ENCODE measurements at regions not wholly inside any gene's neighbourhood (a gene's known extent, or its start where the extent isn't known, plus 50 kb on each side); places are given as distances from the start of the nearest gene placed in this dataset.

DNA sequence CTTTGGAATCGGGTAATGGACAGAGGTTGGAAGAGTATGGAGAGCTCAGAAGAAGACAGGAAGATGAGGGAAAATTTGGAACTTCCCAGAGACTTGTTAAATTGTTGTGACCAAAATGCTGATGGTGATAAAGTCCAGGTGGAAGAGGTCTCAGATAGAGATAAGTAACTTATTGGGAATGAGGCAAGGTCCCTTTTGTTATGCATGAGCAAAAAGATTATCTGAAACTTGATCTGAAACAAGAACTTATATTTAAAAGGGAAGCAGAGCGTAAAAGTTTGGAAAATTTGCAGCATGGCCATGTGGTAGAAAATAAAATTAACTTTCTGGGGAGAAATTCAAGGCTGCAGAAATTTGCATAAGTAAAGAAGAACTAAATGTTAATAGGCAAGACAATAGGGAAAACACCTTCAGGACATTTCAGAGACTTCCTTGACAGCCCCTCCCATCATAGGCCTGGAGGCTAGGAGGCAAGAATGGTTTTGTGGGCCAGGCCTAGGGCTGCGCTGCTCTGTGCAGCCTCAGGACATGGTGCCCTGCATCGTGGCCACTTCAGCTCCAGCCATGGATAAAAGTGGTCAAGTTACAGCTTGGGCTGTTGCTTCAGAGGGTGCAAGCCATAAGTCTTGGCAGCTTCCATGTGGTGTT, 425.7 kb upstream of the PRICKLE1 start:
- DNase-seq: no peak

DNA sequence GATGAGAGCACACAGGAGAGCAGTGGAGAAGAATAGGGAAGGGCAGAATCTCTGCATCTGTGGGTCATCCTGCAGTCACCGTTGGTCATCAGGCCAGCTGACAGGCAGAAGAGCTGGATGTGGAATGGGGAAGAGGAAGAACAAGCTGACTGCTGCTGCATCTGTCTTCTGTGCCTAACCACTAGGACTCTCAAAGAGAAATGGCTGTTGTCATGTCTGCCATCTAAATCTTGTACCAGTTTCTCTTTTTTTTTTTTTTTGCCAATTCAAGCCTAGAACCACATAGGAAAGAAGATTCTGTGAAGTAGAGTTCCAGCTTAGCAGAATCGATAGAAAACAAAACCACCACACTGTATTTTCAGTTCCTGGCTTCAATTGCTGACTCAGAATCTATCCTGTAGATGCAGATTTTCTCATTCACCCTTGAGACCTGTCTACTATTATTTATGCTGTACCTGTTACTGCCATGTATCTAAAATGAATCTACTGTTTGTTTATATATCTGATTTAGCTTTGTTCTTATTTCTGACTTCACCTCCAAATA, 421.9 kb upstream of the PRICKLE1 start:
- DNase-seq: no peak

DNA sequence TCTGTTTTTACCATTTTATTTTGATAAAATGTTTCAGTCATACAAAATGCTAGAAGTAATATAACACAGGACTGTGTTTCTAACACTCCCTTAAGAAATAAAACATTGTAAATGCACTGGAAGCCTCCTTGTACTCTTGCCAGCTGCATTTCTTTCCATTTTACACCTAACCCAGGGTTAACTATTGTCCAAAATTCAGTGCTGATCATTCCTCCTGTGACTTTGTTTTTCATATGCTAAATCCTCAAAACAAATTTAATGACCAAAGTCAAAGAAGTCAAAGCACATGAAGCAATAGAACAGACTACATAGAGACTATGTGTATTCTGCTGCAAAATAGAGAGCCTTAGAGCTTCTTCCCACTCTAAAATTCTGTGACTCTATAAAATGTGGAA, 420.3 kb upstream of the PRICKLE1 start:
- no peak for DNase-seq

DNA sequence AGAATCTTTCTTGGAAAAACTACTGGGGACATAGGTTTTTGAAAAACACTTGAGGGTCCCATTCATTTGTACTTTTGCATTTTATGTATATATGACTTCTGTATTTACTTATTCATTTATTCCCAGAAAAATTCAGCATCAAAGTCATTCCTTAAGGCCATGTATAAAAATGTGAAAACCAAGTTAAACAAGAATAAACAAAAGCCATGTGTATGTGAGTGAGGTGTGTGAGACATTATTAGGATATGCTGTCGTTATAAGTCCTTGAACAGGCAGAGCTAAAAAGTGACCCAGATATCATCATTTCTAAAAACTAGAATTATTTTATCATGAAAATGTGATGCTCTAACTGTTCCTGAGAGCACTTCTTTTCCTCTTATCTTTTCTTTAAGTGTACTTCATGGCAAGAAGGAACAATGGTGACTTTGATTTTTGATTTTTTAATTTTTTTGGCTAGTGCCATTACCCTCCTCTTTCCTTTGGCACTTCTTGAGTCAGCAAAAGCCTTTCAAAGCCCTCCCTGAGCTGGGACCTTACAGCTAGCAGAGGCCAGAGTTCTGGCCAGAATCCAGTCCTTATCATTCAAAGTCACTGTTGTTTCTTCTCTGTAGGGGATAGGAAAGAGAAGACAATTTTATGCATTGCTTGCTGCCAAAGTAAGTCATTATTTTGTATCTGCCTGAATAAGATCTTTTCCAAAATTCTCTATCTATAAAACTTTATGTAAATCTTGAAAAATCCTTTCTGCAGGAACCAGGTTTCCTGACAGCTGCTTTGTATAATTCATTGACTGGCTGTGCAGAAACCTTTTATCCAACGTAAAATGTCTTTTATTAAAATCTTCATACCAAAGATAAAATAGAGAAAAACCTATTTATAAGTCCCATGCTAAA, 419.7 kb upstream of the PRICKLE1 start:
- peak in 1 of 2 donors; percentile 15 for DNase-seq

DNA sequence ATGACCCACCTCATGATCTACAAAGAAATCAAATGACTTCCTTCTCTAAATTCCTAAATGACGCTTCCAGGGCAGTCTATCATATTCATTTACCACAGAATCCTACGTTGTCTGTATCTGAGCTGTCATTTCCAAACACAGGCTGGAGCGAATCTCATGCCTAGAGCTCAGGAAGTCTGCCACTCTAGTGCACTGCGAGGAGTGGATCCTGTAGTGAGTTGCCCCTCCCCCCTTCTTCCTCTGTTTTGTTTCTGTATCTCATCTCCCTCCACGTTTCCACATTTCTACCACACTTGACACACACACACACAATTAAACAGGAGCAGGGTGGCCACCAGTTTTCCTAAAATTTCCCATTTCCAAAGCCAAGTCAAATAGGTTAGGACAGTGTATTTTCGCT, 415.4 kb upstream of the PRICKLE1 start:
- DNase-seq: no peak

DNA sequence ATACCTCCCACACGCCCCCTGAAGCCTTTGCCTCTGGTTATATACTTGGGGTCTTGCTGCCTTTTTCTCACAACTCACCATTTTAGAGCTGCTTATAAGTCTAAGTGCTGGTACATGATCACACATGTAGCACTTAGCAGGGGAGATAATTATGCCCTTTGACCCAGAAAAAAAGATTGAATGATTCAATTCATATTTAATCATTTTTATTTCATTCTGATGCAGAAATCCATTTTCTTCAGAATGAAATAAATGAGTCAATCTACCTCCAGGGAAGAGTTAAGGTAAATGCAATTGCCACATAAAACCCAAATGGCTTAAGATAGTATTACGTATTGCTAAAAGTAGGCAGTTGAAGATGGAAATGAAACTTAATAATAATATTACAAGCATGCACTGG, 414.6 kb upstream of the PRICKLE1 start:
- no peak for DNase-seq

DNA sequence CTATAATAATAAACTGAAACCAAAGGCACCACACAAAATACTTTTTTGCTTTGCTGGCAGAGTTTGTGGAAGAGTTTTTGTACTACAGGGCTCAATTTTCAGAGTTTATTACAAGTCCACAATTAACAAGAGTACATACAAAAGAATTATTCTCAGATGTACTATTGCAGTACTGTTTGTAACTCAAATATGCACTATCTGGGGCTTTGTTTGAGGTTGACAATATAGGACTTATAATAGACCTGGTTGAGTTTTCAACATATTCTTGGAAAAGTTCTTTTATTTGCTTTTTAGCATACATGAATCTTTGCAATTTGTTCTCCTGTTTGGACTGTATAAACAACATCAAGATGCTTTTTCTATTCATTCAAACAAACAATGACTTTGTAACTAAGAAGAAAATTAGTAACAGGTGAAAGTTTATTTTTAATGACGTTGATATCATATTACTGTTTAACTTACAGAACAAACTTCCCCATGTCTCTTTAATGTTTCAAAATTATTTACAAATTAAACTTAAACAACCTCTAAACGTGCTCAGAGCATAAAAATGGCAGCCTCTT, 407.4 kb upstream of the PRICKLE1 start:
- no peak for DNase-seq

DNA sequence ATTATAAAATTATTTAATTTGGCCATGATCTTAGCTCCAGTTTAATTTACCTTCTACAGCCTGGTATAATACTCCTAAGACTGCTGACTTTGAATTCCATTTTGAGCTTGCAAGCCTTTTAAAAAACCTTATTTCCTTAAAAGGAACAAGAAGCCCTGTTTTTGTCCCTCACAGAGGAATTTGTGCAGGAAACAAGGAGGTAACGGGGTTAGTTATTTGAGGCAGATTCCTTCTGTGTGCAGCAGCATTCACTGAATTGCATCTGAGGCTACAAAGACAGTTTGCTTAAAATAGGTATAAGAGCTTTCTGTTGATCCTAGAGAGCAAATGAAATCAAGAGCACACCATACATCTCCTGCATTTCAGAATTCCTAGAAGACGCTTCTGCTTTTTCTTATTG, 403.3 kb upstream of the PRICKLE1 start:
- DNase-seq: no peak

DNA sequence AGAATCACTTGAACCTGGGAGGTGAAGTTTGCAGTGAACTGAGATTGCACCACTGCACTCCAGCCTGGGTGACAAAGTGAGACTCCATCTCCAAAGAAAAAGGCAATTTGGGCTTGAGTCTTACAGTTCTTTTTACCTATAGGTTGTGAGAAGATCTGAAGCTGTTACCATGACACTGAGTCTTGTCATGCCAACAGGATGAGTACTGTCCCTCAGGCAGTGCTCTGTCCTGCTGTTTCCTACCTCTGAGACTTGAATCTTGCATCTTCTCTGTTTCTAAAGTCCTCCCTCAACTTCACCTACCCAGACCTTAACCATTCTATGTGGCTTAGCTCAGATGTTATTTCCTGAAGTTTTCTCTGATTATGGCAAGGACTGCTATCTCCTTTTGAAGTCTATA, 400.8 kb upstream of the PRICKLE1 start:
- DNase-seq: no peak

DNA sequence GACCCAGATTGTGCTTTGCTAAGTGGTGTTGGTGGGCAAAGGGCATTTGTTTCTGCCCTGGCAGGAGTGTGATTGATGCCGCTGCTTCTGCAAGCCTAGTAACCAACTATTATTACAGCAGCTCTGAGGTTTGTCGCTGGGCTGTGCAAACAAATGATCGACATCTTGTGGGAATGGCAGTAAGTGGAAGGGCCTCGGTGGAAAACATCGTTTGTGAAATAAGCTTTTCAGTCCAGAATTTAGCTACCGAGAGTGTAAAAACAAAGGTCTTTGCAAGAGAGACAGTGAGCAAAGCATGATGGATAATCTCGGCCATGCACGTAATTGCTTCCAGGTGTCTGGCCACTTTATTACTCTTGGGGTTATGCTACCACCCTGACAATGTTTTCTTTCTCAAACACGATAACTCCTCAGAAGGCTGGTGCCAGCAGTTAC, 397.7 kb upstream of the PRICKLE1 start:
- no peak for DNase-seq

DNA sequence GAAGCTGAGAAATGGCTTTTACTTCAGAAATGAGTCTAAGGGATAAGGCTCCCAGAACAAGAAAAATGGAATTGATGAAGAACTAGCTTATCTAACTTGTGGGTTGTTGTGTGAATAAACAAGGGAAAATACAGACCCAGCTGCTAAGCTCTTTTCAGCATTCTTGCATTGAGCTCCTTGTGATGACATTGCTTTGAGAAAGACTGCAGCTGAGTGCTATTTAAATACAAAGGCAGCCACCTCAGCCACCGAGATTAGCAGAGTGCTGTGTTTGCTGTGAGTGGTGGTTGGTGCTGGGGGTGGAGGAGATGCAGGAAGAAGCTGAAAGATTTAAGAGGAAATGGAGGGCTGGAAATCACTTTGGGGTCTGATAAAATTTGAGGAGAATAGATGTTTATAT, 396.0 kb upstream of the PRICKLE1 start:
- no peak for DNase-seq

DNA sequence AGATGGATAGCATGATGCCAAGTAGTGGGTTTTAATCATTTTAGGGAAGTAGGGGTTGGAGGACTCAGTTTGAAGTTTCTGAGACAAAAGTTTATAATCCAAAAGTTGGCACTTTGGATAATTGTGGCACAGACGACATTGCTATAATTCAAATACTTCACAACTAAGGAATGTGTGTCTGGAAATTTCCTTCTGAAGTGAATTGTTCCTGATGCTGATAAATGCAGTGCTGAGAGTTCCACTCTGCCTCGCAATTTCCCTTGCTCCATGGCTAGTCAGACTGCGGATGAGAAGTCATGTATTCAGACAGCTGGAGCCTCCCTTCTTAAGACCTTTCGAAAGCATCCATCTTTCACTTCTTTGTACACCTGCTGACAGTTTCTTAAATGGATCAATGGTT, 393.3 kb upstream of the PRICKLE1 start:
- DNase-seq: no peak

DNA sequence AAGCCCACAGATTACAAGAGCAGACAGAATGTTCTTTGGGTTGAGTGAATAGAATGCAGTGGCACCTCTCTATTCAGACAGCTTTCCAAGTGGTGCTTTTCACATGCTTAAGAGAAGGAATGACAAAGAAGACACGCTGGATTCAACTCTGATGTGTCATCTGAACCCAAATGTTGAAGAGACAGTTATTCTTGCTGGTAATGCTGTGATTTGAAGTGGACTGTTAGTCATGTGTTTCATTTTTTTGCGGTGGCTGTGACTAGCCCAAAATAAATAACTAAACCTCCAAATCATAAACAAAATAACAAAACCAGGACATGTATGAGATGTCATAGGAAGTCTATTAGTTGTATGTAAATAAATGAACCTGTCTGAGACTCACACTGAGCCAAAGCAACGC, 391.8 kb upstream of the PRICKLE1 start:
- no peak for DNase-seq

DNA sequence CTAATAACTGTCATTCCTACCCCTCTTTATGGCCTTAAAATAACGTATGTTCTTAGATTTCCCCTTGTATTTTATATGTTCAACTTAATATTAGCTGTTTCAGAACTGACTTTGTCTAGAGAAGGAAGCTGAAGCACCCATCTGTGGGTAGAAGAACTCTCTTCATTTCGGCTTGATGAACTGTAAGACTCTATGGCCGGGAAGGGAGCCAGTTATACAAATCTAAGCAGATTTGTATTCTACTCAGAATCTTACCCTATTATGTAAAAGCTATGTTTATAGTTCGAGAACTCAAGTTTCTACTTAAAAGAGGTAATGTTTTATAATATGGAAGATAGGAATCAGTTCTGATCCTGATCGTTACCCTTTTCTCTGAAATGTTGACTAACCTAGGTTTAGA, 390.9 kb upstream of the PRICKLE1 start:
- no peak for DNase-seq

DNA sequence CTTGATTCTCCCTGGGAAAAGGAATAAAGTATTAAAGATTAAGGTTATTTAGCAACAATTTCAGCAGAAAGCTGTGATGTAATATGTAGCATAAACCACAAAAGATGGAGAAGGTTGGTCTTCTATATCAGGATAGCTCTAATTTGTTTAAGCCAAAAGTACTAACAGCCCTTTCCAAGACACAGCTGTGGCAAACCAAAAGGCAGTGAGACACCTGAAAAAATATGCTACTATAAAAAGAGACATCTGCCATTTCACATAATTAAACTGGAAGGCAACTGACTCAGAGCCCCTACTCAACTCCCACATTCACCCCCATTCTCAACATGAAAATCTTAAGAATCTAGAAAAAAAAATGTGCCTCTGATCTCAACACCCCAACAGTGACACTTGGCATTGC, 390.2 kb upstream of the PRICKLE1 start:
- no peak for DNase-seq

DNA sequence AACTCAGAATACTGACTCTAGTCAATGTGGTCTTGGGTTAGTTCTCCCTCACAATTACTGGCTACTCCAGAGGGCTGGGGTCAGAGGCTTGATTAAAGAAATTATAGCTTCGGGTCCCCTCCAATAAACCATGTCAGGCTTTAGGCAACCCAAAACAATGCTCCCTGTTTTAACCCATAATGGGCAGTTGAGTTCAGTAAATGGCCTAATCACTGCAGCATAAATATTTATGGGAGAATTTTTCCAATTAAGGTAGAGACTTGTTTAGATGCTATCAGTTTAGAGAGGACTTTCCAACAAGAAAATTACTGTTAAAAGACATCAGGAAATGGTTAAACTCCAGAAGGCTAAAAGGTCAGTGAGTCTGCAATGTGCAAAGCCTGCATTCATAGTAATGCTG, 389.2 kb upstream of the PRICKLE1 start:
- DNase-seq: no peak

DNA sequence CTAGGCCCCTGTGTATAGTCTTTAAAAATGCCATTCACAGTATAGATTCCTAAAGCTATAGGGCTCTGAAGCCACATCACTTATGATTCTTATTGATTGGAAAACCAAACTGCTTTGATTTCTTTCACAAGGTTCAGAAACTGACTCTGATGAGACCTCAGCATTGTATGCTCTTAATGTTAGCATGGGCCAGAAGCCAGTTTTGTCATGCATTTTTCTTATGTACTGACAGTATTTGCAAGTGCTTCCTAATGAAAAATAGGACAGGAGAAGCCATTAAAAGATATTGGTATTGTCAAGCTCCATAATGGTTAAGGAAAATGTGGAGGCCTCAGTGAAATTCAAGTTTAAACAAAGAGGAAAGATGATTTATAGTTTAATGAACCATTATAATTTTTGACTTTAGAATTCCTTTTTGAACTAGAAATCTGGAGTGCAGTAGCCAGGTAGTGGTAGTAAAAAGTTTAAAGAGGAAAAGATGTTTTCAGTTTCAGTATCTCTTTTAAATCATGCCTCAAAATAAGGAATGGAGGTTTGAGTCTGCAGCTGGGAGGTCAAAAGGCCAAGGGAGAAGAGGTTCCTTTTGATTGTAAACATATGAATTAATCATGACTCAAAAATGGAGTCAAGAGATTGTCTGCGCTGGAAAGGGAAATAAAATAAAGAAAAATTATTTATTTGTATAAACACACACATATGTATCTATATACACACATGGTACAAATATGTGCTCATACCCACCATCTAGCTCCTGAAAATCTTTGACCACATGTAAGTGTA, 388.1 kb upstream of the PRICKLE1 start:
- DNase-seq: no peak

DNA sequence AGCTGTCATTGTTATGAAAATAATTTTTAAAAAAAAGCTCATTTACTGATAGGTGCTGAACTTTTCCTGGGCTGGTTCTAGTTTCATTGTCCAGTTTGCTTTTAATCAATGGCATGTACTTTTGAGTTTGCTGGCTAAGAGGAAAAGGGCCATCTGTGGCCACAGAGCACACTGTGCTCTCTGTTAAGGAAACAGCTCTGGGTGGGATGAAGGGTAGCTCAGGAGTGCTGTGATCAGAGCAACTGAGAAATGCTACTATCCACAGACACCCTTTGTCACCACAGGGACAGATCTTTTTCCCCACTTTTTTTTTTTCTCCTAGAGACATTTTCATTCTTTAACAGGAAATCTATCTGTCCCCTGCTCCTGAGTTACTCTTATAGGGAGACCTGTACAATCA, 387.1 kb upstream of the PRICKLE1 start:
- no peak for DNase-seq

DNA sequence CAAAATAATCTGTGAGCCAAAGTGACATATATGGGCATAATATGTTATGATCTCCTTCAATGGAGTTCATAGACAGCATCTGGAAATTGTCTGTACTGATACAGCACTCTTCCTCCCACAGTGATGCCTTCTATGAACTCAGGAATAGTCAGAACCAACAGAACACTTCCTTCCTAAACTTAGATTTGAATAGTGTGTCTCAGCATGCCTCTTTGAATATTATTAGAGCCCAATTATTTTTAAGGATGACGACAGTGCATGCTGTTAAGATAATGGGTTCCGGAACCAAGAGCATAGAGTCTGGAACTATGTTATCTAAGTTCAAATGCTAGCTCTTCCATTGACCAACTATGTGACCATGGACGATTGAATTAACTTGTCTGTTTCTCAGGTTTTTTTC, 386.6 kb upstream of the PRICKLE1 start:
- DNase-seq: no peak

DNA sequence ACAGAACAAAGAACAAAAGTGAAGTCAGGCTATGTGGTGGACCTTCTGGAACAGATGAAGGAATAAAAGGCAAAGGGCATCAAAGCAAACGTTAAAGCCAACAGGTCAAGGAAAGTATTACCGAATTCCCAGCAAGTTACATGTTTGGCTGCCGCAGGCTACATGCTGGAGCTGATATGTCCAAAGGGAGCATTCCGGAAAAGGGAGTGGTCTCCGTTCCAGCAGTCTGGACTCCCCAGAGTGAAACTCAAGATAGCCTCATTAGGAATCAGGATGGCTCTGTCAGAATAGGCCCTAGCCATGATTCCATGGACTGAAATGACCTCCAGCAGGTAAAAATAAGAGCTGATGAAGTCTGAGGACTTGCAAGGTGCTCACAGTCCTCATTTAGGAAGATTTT, 379.8 kb upstream of the PRICKLE1 start:
- no peak for DNase-seq

DNA sequence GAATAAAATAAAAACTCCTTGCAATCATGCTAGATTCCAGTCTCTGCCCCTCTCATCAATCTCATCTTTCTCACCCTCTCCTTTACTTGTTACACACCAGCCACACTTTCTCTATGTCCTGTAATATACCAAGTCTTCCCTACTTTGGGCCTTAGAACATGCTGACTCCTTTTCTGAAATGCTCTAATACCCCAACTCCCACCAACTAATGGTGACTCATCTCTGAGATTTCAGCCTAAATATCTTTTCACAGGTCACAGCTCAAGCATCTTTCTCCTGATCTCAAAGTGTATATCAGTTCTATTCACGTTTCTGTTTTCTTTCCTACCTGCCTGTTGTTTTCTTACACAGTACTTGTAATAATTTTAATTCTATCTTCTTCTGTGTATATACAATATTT, 378.9 kb upstream of the PRICKLE1 start:
- no peak for DNase-seq

DNA sequence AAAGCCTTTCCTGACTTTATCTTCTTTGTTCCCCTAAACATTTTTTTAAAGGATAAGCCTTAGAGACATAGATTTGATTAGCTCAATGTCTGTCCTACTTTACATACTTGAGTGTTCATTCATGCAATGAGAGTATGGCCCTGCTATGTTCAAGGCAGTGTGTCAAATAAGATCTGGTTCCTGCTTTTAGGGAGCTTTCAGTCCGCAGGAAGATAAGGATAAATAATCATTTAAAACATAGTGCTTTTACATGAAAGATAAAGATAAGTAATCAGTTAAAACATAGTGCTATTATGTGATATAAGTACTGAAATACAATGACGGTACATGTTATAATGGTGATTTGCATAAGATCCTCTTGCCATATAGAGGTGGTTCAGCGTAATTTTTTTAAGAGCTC, 378.3 kb upstream of the PRICKLE1 start:
- no peak for DNase-seq
